ENCODE measurements at regions not wholly inside any gene's neighbourhood (a gene's known extent, or its start where the extent isn't known, plus 50 kb on each side); places are given as distances from the start of the nearest gene placed in this dataset.

- H3K36me3 ChIP-seq (ENCODE audit: control insufficient read depth in 1 of 2, insufficient read depth in 2 of 2, low read length in 2 of 2): no peaks in the 10 kb centered on the region
- no peak overlapping the region for H3K27ac ChIP-seq (ENCODE audit: low read length)
- H3K4me3 ChIP-seq (ENCODE audit: low read depth in 1 of 2, low read length in 2 of 2): no peak overlapping the region
- no peaks in the 10 kb centered on the region for H3K27me3 ChIP-seq (ENCODE audit: low read depth, low read length)
- peaks cover 0 to 3% of the 10 kb centered on the region in 2 donors for H3K4me1 ChIP-seq (ENCODE audit: control insufficient read depth in 1 of 2, insufficient read depth in 2 of 2, low read length in 2 of 2)
- no peaks in the 10 kb centered on the region for H3K9me3 ChIP-seq (ENCODE audit: control insufficient read depth in 1 of 2, low read length in 2 of 2)
Measured at GRCh38 chr7:21030237-21030871, 243.7 kb upstream of the SP8 start.

GRCh38 chr7:21041252-21041651 lies 254.6 kb upstream of the SP8 start:
- Histone ChIP-seq H3K27ac (ENCODE audit: low read length) (no peak overlapping the region), H3K36me3 (ENCODE audit: control insufficient read depth in 1 of 2, insufficient read depth in 2 of 2, low read length in 2 of 2) (no peaks in the 10 kb centered on the region), H3K27me3 (ENCODE audit: low read depth, low read length) (no peaks in the 10 kb centered on the region), H3K4me1 (ENCODE audit: control insufficient read depth in 1 of 2, insufficient read depth in 2 of 2, low read length in 2 of 2) (no peaks in the 10 kb centered on the region), H3K4me3 (ENCODE audit: low read depth in 1 of 2, low read length in 2 of 2) (no peak overlapping the region), H3K9me3 (ENCODE audit: control insufficient read depth in 1 of 2, low read length in 2 of 2) (no peaks in the 10 kb centered on the region)

GRCh38 chr7:21041666-21042065 lies 255.0 kb upstream of the SP8 start:
- no peaks in the 10 kb centered on the region for H3K36me3 ChIP-seq (ENCODE audit: control insufficient read depth in 1 of 2, insufficient read depth in 2 of 2, low read length in 2 of 2)
- no peaks in the 10 kb centered on the region for H3K9me3 ChIP-seq (ENCODE audit: control insufficient read depth in 1 of 2, low read length in 2 of 2)
- H3K27me3 ChIP-seq (ENCODE audit: low read depth, low read length): no peaks in the 10 kb centered on the region
- H3K4me3 ChIP-seq (ENCODE audit: low read depth in 1 of 2, low read length in 2 of 2): no peak overlapping the region
- no peaks in the 10 kb centered on the region for H3K4me1 ChIP-seq (ENCODE audit: control insufficient read depth in 1 of 2, insufficient read depth in 2 of 2, low read length in 2 of 2)
- H3K27ac ChIP-seq (ENCODE audit: low read length): no peak overlapping the region

- Histone ChIP-seq H3K27ac (ENCODE audit: low read length) (no peak overlapping the region), H3K4me1 (ENCODE audit: control insufficient read depth in 1 of 2, insufficient read depth in 2 of 2, low read length in 2 of 2) (no peaks in the 10 kb centered on the region), H3K27me3 (ENCODE audit: low read depth, low read length) (no peaks in the 10 kb centered on the region), H3K36me3 (ENCODE audit: control insufficient read depth in 1 of 2, insufficient read depth in 2 of 2, low read length in 2 of 2) (no peaks in the 10 kb centered on the region), H3K4me3 (ENCODE audit: low read depth in 1 of 2, low read length in 2 of 2) (no peak overlapping the region), H3K9me3 (ENCODE audit: control insufficient read depth in 1 of 2, low read length in 2 of 2) (no peaks in the 10 kb centered on the region)
Measured at GRCh38 chr7:21044384-21044783, 257.7 kb upstream of the SP8 start.

- H3K27ac ChIP-seq (ENCODE audit: low read length): no peak overlapping the region
- no peaks in the 10 kb centered on the region for H3K36me3 ChIP-seq (ENCODE audit: control insufficient read depth in 1 of 2, insufficient read depth in 2 of 2, low read length in 2 of 2)
- H3K4me3 ChIP-seq (ENCODE audit: low read depth in 1 of 2, low read length in 2 of 2): no peak overlapping the region
- H3K9me3 ChIP-seq (ENCODE audit: control insufficient read depth in 1 of 2, low read length in 2 of 2): no peaks in the 10 kb centered on the region
- H3K4me1 ChIP-seq (ENCODE audit: control insufficient read depth in 1 of 2, insufficient read depth in 2 of 2, low read length in 2 of 2): no peaks in the 10 kb centered on the region
- no peaks in the 10 kb centered on the region for H3K27me3 ChIP-seq (ENCODE audit: low read depth, low read length)
Measured at GRCh38 chr7:21044913-21045568, 258.4 kb upstream of the SP8 start.

GRCh38 chr7:21051865-21052264 lies 265.2 kb upstream of the SP8 start:
- no peaks in the 10 kb centered on the region for H3K4me1 ChIP-seq (ENCODE audit: control insufficient read depth in 1 of 2, insufficient read depth in 2 of 2, low read length in 2 of 2)
- no peaks in the 10 kb centered on the region for H3K36me3 ChIP-seq (ENCODE audit: control insufficient read depth in 1 of 2, insufficient read depth in 2 of 2, low read length in 2 of 2)
- no peak overlapping the region for H3K27ac ChIP-seq (ENCODE audit: low read length)
- H3K4me3 ChIP-seq (ENCODE audit: low read depth in 1 of 2, low read length in 2 of 2): no peak overlapping the region
- no peaks in the 10 kb centered on the region for H3K9me3 ChIP-seq (ENCODE audit: control insufficient read depth in 1 of 2, low read length in 2 of 2)
- H3K27me3 ChIP-seq (ENCODE audit: low read depth, low read length): no peaks in the 10 kb centered on the region

GRCh38 chr7:21054427-21055112 lies 267.9 kb upstream of the SP8 start:
- Histone ChIP-seq H3K36me3 (ENCODE audit: control insufficient read depth in 1 of 2, insufficient read depth in 2 of 2, low read length in 2 of 2) (no peaks in the 10 kb centered on the region), H3K4me1 (ENCODE audit: control insufficient read depth in 1 of 2, insufficient read depth in 2 of 2, low read length in 2 of 2) (no peaks in the 10 kb centered on the region), H3K27me3 (ENCODE audit: low read depth, low read length) (no peaks in the 10 kb centered on the region), H3K27ac (ENCODE audit: low read length) (no peak overlapping the region), H3K4me3 (ENCODE audit: low read depth in 1 of 2, low read length in 2 of 2) (no peak overlapping the region), H3K9me3 (ENCODE audit: control insufficient read depth in 1 of 2, low read length in 2 of 2) (no peaks in the 10 kb centered on the region)

- H3K4me1 ChIP-seq (ENCODE audit: control insufficient read depth in 1 of 2, insufficient read depth in 2 of 2, low read length in 2 of 2): no peaks in the 10 kb centered on the region
- no peak overlapping the region for H3K4me3 ChIP-seq (ENCODE audit: low read depth in 1 of 2, low read length in 2 of 2)
- no peaks in the 10 kb centered on the region for H3K9me3 ChIP-seq (ENCODE audit: control insufficient read depth in 1 of 2, low read length in 2 of 2)
- H3K36me3 ChIP-seq (ENCODE audit: control insufficient read depth in 1 of 2, insufficient read depth in 2 of 2, low read length in 2 of 2): no peaks in the 10 kb centered on the region
- H3K27me3 ChIP-seq (ENCODE audit: low read depth, low read length): no peaks in the 10 kb centered on the region
- no peak overlapping the region for H3K27ac ChIP-seq (ENCODE audit: low read length)
Measured at GRCh38 chr7:21059069-21059468, 272.4 kb upstream of the SP8 start.

GRCh38 chr7:21063106-21063505 lies 276.4 kb upstream of the SP8 start:
- H3K36me3 ChIP-seq (ENCODE audit: control insufficient read depth in 1 of 2, insufficient read depth in 2 of 2, low read length in 2 of 2): no peaks in the 10 kb centered on the region
- H3K27ac ChIP-seq (ENCODE audit: low read length): no peak overlapping the region
- H3K27me3 ChIP-seq (ENCODE audit: low read depth, low read length): no peaks in the 10 kb centered on the region
- no peaks in the 10 kb centered on the region for H3K9me3 ChIP-seq (ENCODE audit: control insufficient read depth in 1 of 2, low read length in 2 of 2)
- H3K4me3 ChIP-seq (ENCODE audit: low read depth in 1 of 2, low read length in 2 of 2): no peak overlapping the region
- H3K4me1 ChIP-seq (ENCODE audit: control insufficient read depth in 1 of 2, insufficient read depth in 2 of 2, low read length in 2 of 2): no peaks in the 10 kb centered on the region

GRCh38 chr7:21064698-21065648 lies 278.3 kb upstream of the SP8 start:
- Histone ChIP-seq H3K36me3 (ENCODE audit: control insufficient read depth in 1 of 2, insufficient read depth in 2 of 2, low read length in 2 of 2) (no peaks in the 10 kb centered on the region), H3K27ac (ENCODE audit: low read length) (no peak overlapping the region), H3K4me3 (ENCODE audit: low read depth in 1 of 2, low read length in 2 of 2) (no peak overlapping the region), H3K4me1 (ENCODE audit: control insufficient read depth in 1 of 2, insufficient read depth in 2 of 2, low read length in 2 of 2) (no peaks in the 10 kb centered on the region), H3K9me3 (ENCODE audit: control insufficient read depth in 1 of 2, low read length in 2 of 2) (no peaks in the 10 kb centered on the region), H3K27me3 (ENCODE audit: low read depth, low read length) (no peaks in the 10 kb centered on the region)

- no peaks in the 10 kb centered on the region for H3K4me1 ChIP-seq (ENCODE audit: control insufficient read depth in 1 of 2, insufficient read depth in 2 of 2, low read length in 2 of 2)
- H3K27ac ChIP-seq (ENCODE audit: low read length): no peak overlapping the region
- H3K27me3 ChIP-seq (ENCODE audit: low read depth, low read length): no peaks in the 10 kb centered on the region
- no peaks in the 10 kb centered on the region for H3K9me3 ChIP-seq (ENCODE audit: control insufficient read depth in 1 of 2, low read length in 2 of 2)
- H3K4me3 ChIP-seq (ENCODE audit: low read depth in 1 of 2, low read length in 2 of 2): no peak overlapping the region
- no peaks in the 10 kb centered on the region for H3K36me3 ChIP-seq (ENCODE audit: control insufficient read depth in 1 of 2, insufficient read depth in 2 of 2, low read length in 2 of 2)
Measured at GRCh38 chr7:21066221-21066620, 279.5 kb upstream of the SP8 start.
